Fibroblast of pulmonary artery (primary cell): ENCODE measurements at regions not wholly inside any gene's neighbourhood (a gene's known extent, or its start where the extent isn't known, plus 50 kb on each side); places are given as distances from the start of the nearest gene placed in this dataset.
A peak's percentile ranks its signal among the peaks of the same experiment; 100 is the strongest.

Experiments
- DNase-seq: peaks from one replicate; pipeline ENCODE4 v3.0.0-alpha.2; 2010; ENCODE audit warnings: low read depth
- H3K4me3 ChIP-seq: replicated peaks from 2 replicates; pipeline ENCODE4 v1.5.1; 2011; ENCODE audit warnings: low read depth, mild to moderate bottlenecking, control low read depth, low read length, moderate library complexity
- CTCF ChIP-seq: IDR thresholded peaks from 2 replicates; pipeline ENCODE4 v1.5.1; 2011; ENCODE audit warnings: mild to moderate bottlenecking, control low read depth, low read length, inconsistent platforms; ENCODE audit errors: missing control alignments

GRCh38 chr10:78936412-78937342 lies 132.1 kb upstream of the ZMIZ1 start:
- H3K4me3 ChIP-seq, result no peak overlapping the region
- TF ChIP-seq CTCF, result no peak
- DNase-seq, result no peak

- no peak for DNase-seq
- TF ChIP-seq CTCF, result no peak
- H3K4me3 ChIP-seq, result no peak overlapping the region
Measured at GRCh38 chr10:78937393-78937792, 131.4 kb upstream of the ZMIZ1 start.

GRCh38 chr10:78937800-78938694 lies 130.7 kb upstream of the ZMIZ1 start:
- DNase-seq, result no peak

GRCh38 chr10:78938695-78939672 lies 129.8 kb upstream of the ZMIZ1 start:
- no peak for TF ChIP-seq CTCF
- no peak for DNase-seq
- H3K4me3 ChIP-seq, result no peak overlapping the region

More at GRCh38 chr10:78937800-78938694, 130.7 kb upstream of the ZMIZ1 start:
- no peak overlapping the region for H3K4me3 ChIP-seq
- peak; percentile 9 for TF ChIP-seq CTCF

- DNase-seq, result no peak
- no peak for TF ChIP-seq CTCF
- no peak overlapping the region for H3K4me3 ChIP-seq
Measured at GRCh38 chr10:78942091-78942501, 126.7 kb upstream of the ZMIZ1 start.

GRCh38 chr10:78944723-78945312 lies 123.9 kb upstream of the ZMIZ1 start:
- peak; percentile 96 for DNase-seq
- peak; percentile 24 for TF ChIP-seq CTCF

More at GRCh38 chr10:78944723-78945312, 123.9 kb upstream of the ZMIZ1 start:
- no peak overlapping the region for H3K4me3 ChIP-seq
